ENCODE measurements at regions not wholly inside any gene's neighbourhood (a gene's known extent, or its start where the extent isn't known, plus 50 kb on each side); places are given as distances from the start of the nearest gene placed in this dataset.
A peak's percentile ranks its signal among the peaks of the same experiment; 100 is the strongest.

GRCh38 chr4:183790661-183791060 is 114.4 kb upstream of the STOX2 start:
- TF ChIP-seq POLR2A (IDR thresholded peaks at IDR 0.05) (no peak), CTCF (IDR thresholded peaks at IDR 0.05) (no peak), POLR2AphosphoS5 (IDR thresholded peaks at IDR 0.05; ENCODE audit: insufficient read depth in 1 of 2, low read depth in 1 of 2) (no peak)
- Histone ChIP-seq H3K9me3 (no peaks in the 10 kb centered on the region), H3K4me3 (no peak overlapping the region), H3K36me3 (no peaks in the 10 kb centered on the region), H3K27ac (no peak overlapping the region), H3K27me3 (no peaks in the 10 kb centered on the region), H3K4me1 (no peaks in the 10 kb centered on the region)
- no peak for DNase-seq (ENCODE audit: extremely low spot score in 2 of 2)
- intact Hi-C loops (cut with DNase I) = no loop called here

DNA sequence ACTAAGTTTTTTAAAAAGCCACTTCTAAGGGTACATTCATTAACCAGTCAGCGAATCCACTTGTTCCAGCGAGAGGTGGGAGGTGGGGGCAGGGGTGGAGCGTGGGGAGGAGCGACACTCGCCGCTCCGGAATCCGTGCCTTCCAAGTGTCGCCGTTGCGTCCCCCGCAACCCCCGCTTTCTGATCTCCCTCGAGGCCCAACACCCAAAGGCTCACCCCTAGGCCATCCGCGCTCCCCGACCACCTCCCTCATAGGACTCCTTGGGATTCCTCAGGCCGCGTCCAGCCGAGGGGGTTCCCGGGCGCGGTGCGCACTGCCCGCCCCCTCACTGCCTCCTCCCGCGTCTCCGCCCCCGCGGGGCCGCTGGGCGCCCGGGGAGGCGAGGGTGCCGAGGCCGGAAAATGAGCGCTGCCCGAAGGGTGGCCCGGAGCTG is 108.1 kb upstream of the STOX2 start:
- no peak for DNase-seq (ENCODE audit: extremely low spot score in 2 of 2)
- Histone ChIP-seq H3K27me3 (no peaks in the 10 kb centered on the region), H3K4me3 (peak overlapping the region; percentile 55 to 59), H3K36me3 (no peaks in the 10 kb centered on the region), H3K9me3 (no peaks in the 10 kb centered on the region), H3K4me1 (peaks cover 10% of the 10 kb centered on the region), H3K27ac (peak overlapping the region; percentile 68)
- intact Hi-C loops (cut with DNase I) = no loop called here
- peak in 1 of 2 donors; percentile 11 for TF ChIP-seq POLR2AphosphoS5 (IDR thresholded peaks at IDR 0.05; ENCODE audit: insufficient read depth in 1 of 2, low read depth in 1 of 2)
- no peak for TF ChIP-seq CTCF (IDR thresholded peaks at IDR 0.05)

GRCh38 chr4:183797445-183798300 is 107.4 kb upstream of the STOX2 start:
- H3K9me3 ChIP-seq = no peaks in the 10 kb centered on the region
- H3K27me3 ChIP-seq = no peaks in the 10 kb centered on the region
- no peaks in the 10 kb centered on the region for H3K36me3 ChIP-seq
- TF ChIP-seq POLR2AphosphoS5 (IDR thresholded peaks at IDR 0.05; ENCODE audit: insufficient read depth in 1 of 2, low read depth in 1 of 2) (no peak), POLR2A (IDR thresholded peaks at IDR 0.05) (no peak), CTCF (IDR thresholded peaks at IDR 0.05) (no peak)
- peak overlapping the region; percentile 55 to 59 for H3K4me3 ChIP-seq
- no peak for DNase-seq (ENCODE audit: extremely low spot score in 2 of 2)
- intact Hi-C loops (cut with DNase I) = no loop called here
- H3K27ac ChIP-seq = peak overlapping the region; percentile 68
- peaks cover 11% of the 10 kb centered on the region for H3K4me1 ChIP-seq

DNA sequence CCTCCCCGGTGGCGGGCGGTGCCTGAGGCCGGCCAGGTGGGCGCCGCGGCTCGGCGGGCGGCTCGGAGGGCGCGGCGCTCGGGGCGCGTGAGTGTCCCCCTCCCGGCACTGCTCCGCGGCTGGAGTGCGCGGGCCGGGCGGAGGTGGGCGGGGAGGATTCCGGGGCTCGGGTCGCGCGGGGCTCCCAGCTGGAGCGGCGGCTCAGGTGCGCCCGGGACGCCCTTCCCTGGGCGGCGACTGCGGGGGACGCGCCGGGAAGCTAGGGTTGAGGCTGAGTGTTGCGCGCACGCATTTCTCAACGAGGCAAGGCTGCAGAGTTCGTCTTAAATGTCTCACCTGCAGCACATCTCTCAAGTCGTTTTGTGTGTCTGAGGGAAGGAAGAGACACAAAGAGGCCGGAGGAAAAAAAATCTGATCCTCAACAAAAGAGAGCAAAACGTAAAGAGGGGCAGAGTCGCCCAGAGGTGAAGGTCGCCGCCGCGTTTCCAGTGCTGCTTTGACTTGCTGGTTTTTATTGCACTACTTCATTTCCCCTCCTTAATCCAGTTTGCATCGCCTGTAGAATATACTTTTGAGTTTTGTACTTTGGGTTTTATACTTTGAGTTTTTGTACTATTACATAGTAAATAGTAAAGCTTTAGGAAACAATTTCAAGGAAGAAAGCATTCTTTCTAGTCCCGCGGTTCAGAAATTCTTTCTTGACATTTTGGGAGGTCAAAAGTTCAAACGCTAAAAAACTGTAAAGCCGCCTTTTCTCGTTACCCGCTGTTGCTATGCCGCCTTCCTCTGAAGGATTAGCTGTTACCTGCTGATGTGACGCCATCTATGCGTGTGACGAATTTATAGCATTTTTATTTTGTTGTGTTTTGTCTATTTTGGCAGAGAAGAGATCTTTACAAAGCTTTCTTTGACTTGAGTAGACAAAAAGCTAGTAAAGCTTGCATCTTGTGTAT is 106.5 kb upstream of the STOX2 start:
- H3K9me3 ChIP-seq = no peaks in the 10 kb centered on the region
- peak overlapping the region; percentile 68 for H3K27ac ChIP-seq
- H3K36me3 ChIP-seq = no peaks in the 10 kb centered on the region
- no peaks in the 10 kb centered on the region for H3K27me3 ChIP-seq
- intact Hi-C loops (cut with DNase I) = no loop called here
- H3K4me1 ChIP-seq = peaks cover 11% of the 10 kb centered on the region
- no peak for DNase-seq (ENCODE audit: extremely low spot score in 2 of 2)
- peak overlapping the region; percentile 55 to 59 for H3K4me3 ChIP-seq
- TF ChIP-seq POLR2A (IDR thresholded peaks at IDR 0.05) = no peak
- no peak for TF ChIP-seq CTCF (IDR thresholded peaks at IDR 0.05)
- TF ChIP-seq POLR2AphosphoS5 (IDR thresholded peaks at IDR 0.05; ENCODE audit: insufficient read depth in 1 of 2, low read depth in 1 of 2) = no peak

All from vagina (tissue), 2 donors.